Tibial nerve (tissue), 4 donors: ENCODE measurements at regions not wholly inside any gene's neighbourhood (a gene's known extent, or its start where the extent isn't known, plus 50 kb on each side); places are given as distances from the start of the nearest gene placed in this dataset.

Experiments
- DNase-seq, 2 donors: peaks; one replicate each; pipeline ENCODE4 v3.0.0-alpha.2; 2019; ENCODE audit warnings: low spot score in 2 of 2
- H3K27ac ChIP-seq, 4 donors: fragments of 200-600 bp; sonication (generic) in 3 of 4; one replicate each; pipeline ENCODE4 v1.5.1; 2017 to 2019; ENCODE audit warnings: mild to moderate bottlenecking in 1 of 4
- H3K27me3 ChIP-seq, 2 donors: fragments of 200-600 bp; sonication (generic) in 1 of 2; one replicate each; pipeline versions ENCODE4 v1.5.1 to v1.6.0; 2017 to 2019
- H3K36me3 ChIP-seq, 3 donors: fragments of 200-600 bp; sonication (generic); one replicate each; pipeline ENCODE4 v1.5.1; 2018 to 2019
- H3K4me1 ChIP-seq, 4 donors: fragments of 200-600 bp; sonication (generic) in 3 of 4; one replicate each; pipeline ENCODE4 v1.5.1; 2017 to 2019
- H3K4me3 ChIP-seq, 4 donors: fragments of 200-600 bp; sonication (generic) in 3 of 4; one replicate each; pipeline ENCODE4 v1.5.1; 2017 to 2019; ENCODE audit warnings: mild to moderate bottlenecking in 1 of 4, moderate library complexity in 1 of 4
- H3K9me3 ChIP-seq, 4 donors: fragments of 200-600 bp; sonication (generic) in 3 of 4; one replicate each; pipeline ENCODE4 v1.5.1; 2017 to 2019
- EP300 ChIP-seq, 2 donors: sonication (generic); formaldehyde crosslinking; IDR thresholded peaks; one replicate each; pipeline ENCODE4 v1.6.1; 2017; ENCODE audit warnings: antibody characterized with exemption in 2 of 2, mild to moderate bottlenecking in 1 of 2
- POLR2A ChIP-seq, 2 donors: fragments of 450-650 bp; IDR thresholded peaks; one replicate each; pipeline ENCODE4 v1.6.1; 2017; ENCODE audit warnings: antibody characterized with exemption in 2 of 2, mild to moderate bottlenecking in 2 of 2, moderate library complexity in 2 of 2
- WGBS, 2 donors: methylation state at CpG; one replicate each; pipeline ENCODE4 v1.1.5; 2018; 5-methylcytosine and 5-hydroxymethylcytosine counted together
- TF ChIP-seq, protein P1 (sequence below), 5 experiments: fragments of 200-600 bp in 3 of 5; fragments of 450-650 bp in 2 of 5; sonication (generic) in 3 of 5; IDR thresholded peaks; one replicate each; pipeline ENCODE4 v1.5.1; 2016 to 2019; ENCODE audit warnings: antibody characterized with exemption in 5 of 5, mild to moderate bottlenecking in 3 of 5, moderate library complexity in 2 of 5

DNA sequence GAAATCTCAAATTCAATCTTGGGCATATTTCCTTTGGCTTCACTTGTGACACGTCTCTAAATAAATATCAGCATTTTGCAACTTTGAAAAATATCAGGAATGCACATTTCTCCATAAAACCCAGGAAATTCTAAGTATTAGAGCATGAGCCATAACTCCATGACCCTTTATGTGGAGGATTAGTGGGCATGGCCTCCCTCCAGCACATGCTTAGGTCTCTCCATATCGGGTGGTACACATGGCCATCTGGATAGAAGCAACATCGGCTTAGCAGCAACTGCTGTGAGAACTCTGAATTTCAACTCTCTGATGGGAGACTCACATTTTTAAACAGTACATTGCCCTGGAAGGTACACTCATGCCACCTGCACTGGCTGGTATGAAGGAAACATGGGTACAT is 73.7 kb upstream of the EGFLAM start:
- H3K27me3 ChIP-seq = no peaks in the 10 kb centered on the region
- no peak for DNase-seq
- WGBS, 2 donors = 81 to 87% methylated on average over 3 of the region's 3 CpGs
- H3K9me3 ChIP-seq = no peaks in the 10 kb centered on the region
- no peak overlapping the region for H3K4me3 ChIP-seq
- no peak for TF ChIP-seq POLR2A (IDR thresholded peaks at IDR 0.05)
- TF ChIP-seq, protein P1, sequence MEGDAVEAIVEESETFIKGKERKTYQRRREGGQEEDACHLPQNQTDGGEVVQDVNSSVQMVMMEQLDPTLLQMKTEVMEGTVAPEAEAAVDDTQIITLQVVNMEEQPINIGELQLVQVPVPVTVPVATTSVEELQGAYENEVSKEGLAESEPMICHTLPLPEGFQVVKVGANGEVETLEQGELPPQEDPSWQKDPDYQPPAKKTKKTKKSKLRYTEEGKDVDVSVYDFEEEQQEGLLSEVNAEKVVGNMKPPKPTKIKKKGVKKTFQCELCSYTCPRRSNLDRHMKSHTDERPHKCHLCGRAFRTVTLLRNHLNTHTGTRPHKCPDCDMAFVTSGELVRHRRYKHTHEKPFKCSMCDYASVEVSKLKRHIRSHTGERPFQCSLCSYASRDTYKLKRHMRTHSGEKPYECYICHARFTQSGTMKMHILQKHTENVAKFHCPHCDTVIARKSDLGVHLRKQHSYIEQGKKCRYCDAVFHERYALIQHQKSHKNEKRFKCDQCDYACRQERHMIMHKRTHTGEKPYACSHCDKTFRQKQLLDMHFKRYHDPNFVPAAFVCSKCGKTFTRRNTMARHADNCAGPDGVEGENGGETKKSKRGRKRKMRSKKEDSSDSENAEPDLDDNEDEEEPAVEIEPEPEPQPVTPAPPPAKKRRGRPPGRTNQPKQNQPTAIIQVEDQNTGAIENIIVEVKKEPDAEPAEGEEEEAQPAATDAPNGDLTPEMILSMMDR (IDR thresholded peaks at IDR 0.05) = no peak
- TF ChIP-seq EP300 (IDR thresholded peaks at IDR 0.05) = no peak
- no peaks in the 10 kb centered on the region for H3K4me1 ChIP-seq
- no peak overlapping the region for H3K27ac ChIP-seq
- H3K36me3 ChIP-seq = no peaks in the 10 kb centered on the region

DNA sequence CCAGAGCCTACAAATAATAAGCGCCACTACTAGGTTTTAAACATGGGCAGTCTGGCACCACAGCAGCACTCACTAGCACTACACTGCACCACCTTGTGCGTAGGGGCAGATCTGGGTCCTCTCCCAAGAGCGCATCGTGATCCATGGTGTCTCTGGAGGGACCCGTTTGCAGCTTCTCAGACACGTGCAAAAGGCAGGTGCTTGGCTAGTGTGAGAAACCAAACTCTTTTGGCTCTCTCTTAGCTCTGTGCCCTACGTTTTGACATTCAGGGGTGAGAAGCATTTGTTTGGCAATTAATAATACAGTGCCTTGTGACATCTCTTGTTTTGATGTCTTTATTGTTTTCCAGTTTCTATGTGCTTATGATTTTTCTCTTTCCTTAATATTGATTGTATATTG is 75.4 kb upstream of the EGFLAM start:
- no peak overlapping the region for H3K27ac ChIP-seq
- no peaks in the 10 kb centered on the region for H3K4me1 ChIP-seq
- no peak overlapping the region for H3K4me3 ChIP-seq
- H3K9me3 ChIP-seq = no peaks in the 10 kb centered on the region
- H3K36me3 ChIP-seq = no peaks in the 10 kb centered on the region
- WGBS, 2 donors = 85 to 90% methylated on average over 7 of the region's 7 CpGs
- no peak for DNase-seq
- no peaks in the 10 kb centered on the region for H3K27me3 ChIP-seq
- TF ChIP-seq EP300 (IDR thresholded peaks at IDR 0.05) (no peak), POLR2A (IDR thresholded peaks at IDR 0.05) (no peak)
- TF ChIP-seq, protein P1 (IDR thresholded peaks at IDR 0.05) = no peak

DNA sequence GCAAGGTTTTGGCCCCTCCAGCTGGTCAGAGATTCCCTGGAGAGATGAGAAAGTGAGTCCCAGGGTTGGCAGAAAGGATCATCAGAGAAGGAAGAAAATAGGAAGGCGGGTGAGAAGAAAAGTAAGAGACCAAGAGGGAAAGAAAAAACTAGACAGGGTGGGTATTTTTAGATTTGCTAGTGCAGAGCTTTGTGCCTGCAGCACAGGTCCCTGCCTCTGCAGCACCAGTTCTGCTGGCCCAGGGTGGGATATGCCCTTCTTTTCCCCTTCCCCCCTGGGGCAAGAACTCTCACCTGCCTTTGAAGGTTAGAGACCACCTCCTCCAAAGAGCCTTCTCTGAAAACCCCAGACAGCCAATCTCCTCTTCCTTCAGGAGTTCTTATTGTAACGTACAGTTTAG is 90.3 kb upstream of the EGFLAM start:
- WGBS, 2 donors = 53 to 56% methylated on average over 2 of the region's 2 CpGs
- H3K27ac ChIP-seq = no peak overlapping the region
- no peak for TF ChIP-seq POLR2A (IDR thresholded peaks at IDR 0.05)
- TF ChIP-seq, protein P1 (IDR thresholded peaks at IDR 0.05) = no peak
- TF ChIP-seq EP300 (IDR thresholded peaks at IDR 0.05) = no peak
- H3K9me3 ChIP-seq = no peaks in the 10 kb centered on the region
- no peaks in the 10 kb centered on the region for H3K36me3 ChIP-seq
- no peak overlapping the region for H3K4me3 ChIP-seq
- DNase-seq = no peak
- H3K27me3 ChIP-seq = no peaks in the 10 kb centered on the region
- H3K4me1 ChIP-seq = no peaks in the 10 kb centered on the region

DNA sequence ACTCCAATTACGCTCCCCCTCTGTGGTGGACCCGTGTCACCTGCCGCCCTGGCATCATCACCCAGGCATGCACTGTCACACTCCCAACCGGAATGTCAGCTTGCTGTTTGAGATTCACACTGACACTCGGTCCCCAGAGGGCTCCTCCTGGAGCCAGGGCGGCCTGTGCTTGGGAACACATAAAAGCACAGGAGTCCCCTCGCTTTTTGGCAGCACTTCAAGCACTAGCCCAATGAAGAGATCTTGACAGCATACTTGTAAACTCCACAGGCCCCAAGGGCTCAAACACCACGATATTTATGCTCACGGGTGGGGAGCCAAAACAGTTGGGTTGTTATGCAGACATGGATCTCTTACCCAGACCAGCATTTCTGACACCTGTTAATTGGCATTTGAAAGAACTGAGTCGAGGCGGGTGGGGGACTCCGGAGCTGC is 90.8 kb upstream of the EGFLAM start:
- H3K4me1 ChIP-seq = no peaks in the 10 kb centered on the region
- no peaks in the 10 kb centered on the region for H3K9me3 ChIP-seq
- WGBS, 2 donors = 41% methylated on average over 12 of the region's 12 CpGs

DNA sequence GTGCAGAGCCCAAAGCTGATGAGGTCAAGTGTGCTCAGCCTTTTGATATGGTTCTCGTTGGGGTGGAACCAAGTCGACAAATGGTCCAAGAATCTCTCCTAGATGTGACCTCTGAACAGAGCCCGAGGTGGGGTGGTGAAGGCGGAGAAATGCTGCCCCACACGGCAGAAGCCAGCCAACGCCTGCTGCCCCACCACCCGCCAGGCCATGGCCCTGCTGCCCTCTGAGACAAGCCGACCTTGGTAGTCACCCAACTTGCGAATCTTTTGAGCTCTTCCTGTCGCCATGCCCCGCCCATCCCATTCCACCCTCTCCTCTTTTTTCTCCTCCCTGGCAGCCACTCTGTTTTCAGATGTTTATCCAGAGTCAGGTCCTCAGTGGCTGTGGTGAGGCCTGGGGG is 91.5 kb upstream of the EGFLAM start:
- TF ChIP-seq POLR2A (IDR thresholded peaks at IDR 0.05) (no peak), EP300 (IDR thresholded peaks at IDR 0.05) (no peak)
- TF ChIP-seq, protein P1 (IDR thresholded peaks at IDR 0.05) = no peak
- no peaks in the 10 kb centered on the region for H3K9me3 ChIP-seq
- H3K27me3 ChIP-seq = no peaks in the 10 kb centered on the region
- H3K4me1 ChIP-seq = no peaks in the 10 kb centered on the region
- no peaks in the 10 kb centered on the region for H3K36me3 ChIP-seq
- no peak overlapping the region for H3K4me3 ChIP-seq
- 73 to 83% methylated on average over 11 of the region's 11 CpGs for WGBS, 2 donors
- no peak overlapping the region for H3K27ac ChIP-seq
- no peak for DNase-seq

More for the DNA sequence above, 90.8 kb upstream of the EGFLAM start:
- no peaks in the 10 kb centered on the region for H3K36me3 ChIP-seq
- H3K27ac ChIP-seq = no peak overlapping the region
- no peak for DNase-seq
- TF ChIP-seq EP300 (IDR thresholded peaks at IDR 0.05) = no peak
- no peak for TF ChIP-seq POLR2A (IDR thresholded peaks at IDR 0.05)
- H3K4me3 ChIP-seq = no peak overlapping the region
- no peaks in the 10 kb centered on the region for H3K27me3 ChIP-seq

DNA sequence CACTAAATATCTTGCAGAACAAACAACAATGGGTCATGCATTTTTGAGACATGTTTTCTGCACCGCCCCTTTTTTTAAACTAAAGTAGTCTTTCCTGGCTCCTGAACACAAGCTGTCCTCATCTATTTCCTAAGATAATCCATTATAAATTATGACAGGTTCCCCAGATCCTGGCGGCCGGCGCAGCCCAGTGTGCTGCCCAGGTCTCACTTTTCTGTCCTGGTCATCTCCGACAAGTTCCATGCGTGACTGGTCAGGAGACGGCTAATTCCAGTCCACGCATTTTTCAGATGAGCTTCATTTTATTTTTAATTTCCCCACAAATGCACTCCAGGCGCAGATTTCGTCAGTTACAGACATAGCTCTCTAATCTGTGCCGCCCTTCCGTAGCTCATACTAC is 92.9 kb upstream of the EGFLAM start:
- DNase-seq = no peak
- TF ChIP-seq, protein P1 (IDR thresholded peaks at IDR 0.05) = no peak
- H3K27ac ChIP-seq = no peak overlapping the region
- H3K36me3 ChIP-seq = no peaks in the 10 kb centered on the region
- H3K4me3 ChIP-seq = no peak overlapping the region
- H3K9me3 ChIP-seq = no peaks in the 10 kb centered on the region
- 93 to 94% methylated on average over 12 of the region's 12 CpGs for WGBS, 2 donors
- H3K27me3 ChIP-seq = no peaks in the 10 kb centered on the region
- H3K4me1 ChIP-seq = no peaks in the 10 kb centered on the region
